Right forelimb (tissue), 1 donor: ENCODE measurements at regions not wholly inside any gene's neighbourhood (a gene's known extent, or its start where the extent isn't known, plus 50 kb on each side); places are given as distances from the start of the nearest gene placed in this dataset.

Experiments used
- DNase-seq: peaks from one replicate; pipeline ENCODE4 v3.0.0-alpha.2; 2018

- no peak for DNase-seq
Observed at GRCh38 chr16:6993544-6993943, 339.1 kb upstream of the RBFOX1 start.

- DNase-seq = no peak
Observed at GRCh38 chr16:6988846-6989245, 343.8 kb upstream of the RBFOX1 start.

GRCh38 chr16:6977916-6978315 is 354.7 kb upstream of the RBFOX1 start:
- no peak for DNase-seq

- no peak for DNase-seq
Observed at GRCh38 chr16:6977291-6977690, 355.4 kb upstream of the RBFOX1 start.

GRCh38 chr16:6976716-6977115 is 355.9 kb upstream of the RBFOX1 start:
- no peak for DNase-seq

- DNase-seq = no peak
Observed at GRCh38 chr16:6970171-6970857, 362.3 kb upstream of the RBFOX1 start.

GRCh38 chr16:6969594-6969993 is 363.1 kb upstream of the RBFOX1 start:
- no peak for DNase-seq

GRCh38 chr16:6967796-6968320 is 364.8 kb upstream of the RBFOX1 start:
- DNase-seq = no peak

- no peak for DNase-seq
Observed at GRCh38 chr16:6966925-6967324, 365.7 kb upstream of the RBFOX1 start.

GRCh38 chr16:6964679-6965078 is 368.0 kb upstream of the RBFOX1 start:
- no peak for DNase-seq

- DNase-seq = no peak
Observed at GRCh38 chr16:6961704-6962103, 370.9 kb upstream of the RBFOX1 start.

GRCh38 chr16:6958184-6958583 is 374.5 kb upstream of the RBFOX1 start:
- DNase-seq = no peak

GRCh38 chr16:6957681-6958080 is 375.0 kb upstream of the RBFOX1 start:
- no peak for DNase-seq

- no peak for DNase-seq
Observed at GRCh38 chr16:6956511-6956910, 376.1 kb upstream of the RBFOX1 start.

GRCh38 chr16:6955303-6955702 is 377.3 kb upstream of the RBFOX1 start:
- no peak for DNase-seq

GRCh38 chr16:6949240-6949639 is 383.4 kb upstream of the RBFOX1 start:
- DNase-seq = no peak

GRCh38 chr16:6947291-6947690 is 385.4 kb upstream of the RBFOX1 start:
- DNase-seq = no peak

- DNase-seq = no peak
Observed at GRCh38 chr16:6946802-6947201, 385.8 kb upstream of the RBFOX1 start.

GRCh38 chr16:6946106-6946505 is 386.5 kb upstream of the RBFOX1 start:
- DNase-seq = no peak

GRCh38 chr16:6940968-6941367 is 391.7 kb upstream of the RBFOX1 start:
- no peak for DNase-seq

GRCh38 chr16:6937641-6938040 is 395.0 kb upstream of the RBFOX1 start:
- no peak for DNase-seq

- no peak for DNase-seq
Observed at GRCh38 chr16:6932871-6933385, 399.7 kb upstream of the RBFOX1 start.

GRCh38 chr16:6929868-6930267 is 402.8 kb upstream of the RBFOX1 start:
- no peak for DNase-seq

GRCh38 chr16:6926762-6927161 is 405.9 kb upstream of the RBFOX1 start:
- DNase-seq = no peak

- DNase-seq = no peak
Observed at GRCh38 chr16:6926341-6926740, 406.3 kb upstream of the RBFOX1 start.
